ENCODE measurements at regions not wholly inside any gene's neighbourhood (a gene's known extent, or its start where the extent isn't known, plus 50 kb on each side); places are given as distances from the start of the nearest gene placed in this dataset.

GRCh38 chr5:124599028-124599973 is 147.1 kb downstream of the ZNF608 start (continued):
- TF ChIP-seq TFAP4 (CRISPR knock-in tag; IDR thresholded peaks at IDR 0.05; ENCODE audit: borderline replicate concordance): no peak
- TF ChIP-seq RAD21 (CRISPR knock-in tag; conservative IDR thresholded peaks at IDR 0.05 in 1 of 2, IDR thresholded peaks at IDR 0.05 in 1 of 2): 0 out of 4 replicates have a peak, but pooled peaks of 1 of the 2 experiments have one; percentile 3
- no peak for TF ChIP-seq IRF1 (CRISPR knock-in tag; IDR thresholded peaks at IDR 0.05; ENCODE audit: borderline replicate concordance)
- no peak for TF ChIP-seq ZNF398 (CRISPR knock-in tag; IDR thresholded peaks at IDR 0.05)
- no peak for TF ChIP-seq ZNF408 (CRISPR knock-in tag; IDR thresholded peaks at IDR 0.05; ENCODE audit: low read depth)
- TF ChIP-seq ZNF354B (CRISPR knock-in tag; IDR thresholded peaks at IDR 0.05): no peak
- no peak for TF ChIP-seq FOXK1 (CRISPR knock-in tag; IDR thresholded peaks at IDR 0.05; ENCODE audit: borderline replicate concordance)
- no peak for TF ChIP-seq NCOA4 (IDR thresholded peaks at IDR 0.05; ENCODE audit: partially characterized antibody)
- no peak for TF ChIP-seq PHF21A (IDR thresholded peaks at IDR 0.05; ENCODE audit: borderline replicate concordance, low read depth)
- 0 out of 4 replicates have a peak, but pooled peaks of 1 of the 2 experiments have one; percentile 40 for TF ChIP-seq RCOR1 (IDR thresholded peaks at IDR 0.05; ENCODE audit: borderline replicate concordance in 1 of 2, low read depth in 2 of 2, low read length in 2 of 2)
- no peak for TF ChIP-seq ZNF134 (CRISPR knock-in tag; conservative IDR thresholded peaks at IDR 0.05)
- no peak for TF ChIP-seq ZNF274 (IDR thresholded peaks at IDR 0.05; ENCODE audit: borderline replicate concordance, low read depth, low read length)
- TF ChIP-seq ZNF76 (CRISPR knock-in tag; IDR thresholded peaks at IDR 0.05; ENCODE audit: borderline replicate concordance): no peak
- peak; percentile 58; the same call in 1 of the 2 replicates for TF ChIP-seq HES1 (IDR thresholded peaks at IDR 0.05; ENCODE audit: low read depth)
- TF ChIP-seq TCF7 (IDR thresholded peaks at IDR 0.05; ENCODE audit: borderline replicate concordance): no peak
- no peak for TF ChIP-seq NR2C2 (CRISPR knock-in tag; IDR thresholded peaks at IDR 0.05)
- TF ChIP-seq NR2C2 (tag; IDR thresholded peaks at IDR 0.05): no peak
- TF ChIP-seq ZNF511 (CRISPR knock-in tag; IDR thresholded peaks at IDR 0.05): no peak
- no peak for TF ChIP-seq PPARD (CRISPR knock-in tag; IDR thresholded peaks at IDR 0.05)
- no peak for TF ChIP-seq JUNB (CRISPR knock-in tag; conservative IDR thresholded peaks at IDR 0.05)
- no peak for TF ChIP-seq ZNF282 (CRISPR knock-in tag; IDR thresholded peaks at IDR 0.05)
- no peak for TF ChIP-seq CREM (IDR thresholded peaks at IDR 0.05; ENCODE audit: low read depth)
- TF ChIP-seq HDAC2 (IDR thresholded peaks at IDR 0.05): no peak

All from K562 (cell line).